A673 (cell line): ENCODE measurements at regions not wholly inside any gene's neighbourhood (a gene's known extent, or its start where the extent isn't known, plus 50 kb on each side); places are given as distances from the start of the nearest gene placed in this dataset.

Experiments used
- BruUV-seq: library from RNA; stranded (reverse); fragments of 400-500 nt; replicated peaks from 2 replicates; lab custom pipeline; 2021; lab: Mats Ljungman, UMichigan
- CTCF ChIA-PET: fragments of 300-600 bp; sonication (Branson Sonifier 250); formaldehyde crosslinking; loops from one replicate; lab custom pipeline; 2022; ENCODE audit warnings: antibody characterized with exemption; lab: Charles Lee
- POLR2A ChIA-PET: fragments of 300-600 bp; sonication (Branson Sonifier 250); formaldehyde crosslinking; loops from one replicate; lab custom pipeline; 2022; ENCODE audit warnings: antibody characterized with exemption; ENCODE audit not compliant: low non-redundant PET; lab: Charles Lee
- DNase-seq: peaks from one replicate; pipeline ENCODE4 v3.0.0-alpha.2; 2015; ENCODE audit warnings: low spot score
- H3K27ac ChIP-seq: fragments of 200-600 bp; sonication (generic); 2 replicates; pipeline ENCODE4 v1.5.1; 2016; ENCODE audit warnings: mixed run types, low read depth, mild to moderate bottlenecking, mixed read lengths, antibody characterized with exemption, low read length; ENCODE audit not compliant: poor library complexity, severe bottlenecking
- H3K27me3 ChIP-seq: fragments of 200-600 bp; sonication (generic); replicated peaks from 2 replicates; pipeline ENCODE4 v1.6.1; 2017; ENCODE audit warnings: mixed run types, low read depth, mild to moderate bottlenecking, mixed read lengths, antibody characterized with exemption, low read length; ENCODE audit not compliant: insufficient read depth, poor library complexity
- H3K36me3 ChIP-seq: fragments of 200-600 bp; sonication (generic); 2 replicates; pipeline ENCODE4 v1.6.1; 2016; ENCODE audit warnings: mixed run types, mild to moderate bottlenecking, mixed read lengths, antibody characterized with exemption, low read length; ENCODE audit not compliant: insufficient read depth, poor library complexity, severe bottlenecking
- H3K4me1 ChIP-seq: fragments of 200-600 bp; sonication (generic); 2 replicates; pipeline ENCODE4 v1.6.1; 2017; ENCODE audit warnings: mixed run types, mild to moderate bottlenecking, mixed read lengths, antibody characterized with exemption, low read length; ENCODE audit not compliant: insufficient read depth, poor library complexity, severe bottlenecking
- H3K4me3 ChIP-seq: fragments of 200-600 bp; sonication (generic); 2 replicates; pipeline ENCODE4 v1.5.1; 2016; ENCODE audit warnings: low read depth, mixed run types, mild to moderate bottlenecking, mixed read lengths, low read length; ENCODE audit not compliant: poor library complexity, severe bottlenecking
- H3K9me3 ChIP-seq: fragments of 200-600 bp; sonication (generic); 2 replicates; pipeline ENCODE4 v1.6.1; 2016; ENCODE audit warnings: mixed run types, low read depth, mild to moderate bottlenecking, mixed read lengths, antibody characterized with exemption, low read length; ENCODE audit not compliant: poor library complexity, severe bottlenecking
- EZH2 ChIP-seq: fragments of 200-600 bp; sonication (generic); IDR thresholded peaks from 2 replicates; pipeline ENCODE4 v1.6.1; 2017; ENCODE audit warnings: borderline replicate concordance, low read depth, mild to moderate bottlenecking, mixed read lengths, antibody characterized with exemption, low read length; ENCODE audit not compliant: poor library complexity, severe bottlenecking
- intact Hi-C: fragments of 100-400 bp; cut with micrococcal nuclease; formaldehyde crosslinking; loops from one replicate; pipeline ENCODE4 v1.10.0; 2022; ENCODE audit not compliant: unreplicated experiment
- TF ChIP-seq, protein P1 (sequence below): fragments of 300-800, 200-600 bp; sonication (generic); conservative IDR thresholded peaks from 2 replicates; pipeline ENCODE4 v1.5.1; 2017; ENCODE audit warnings: low read depth, mild to moderate bottlenecking, antibody characterized with exemption, low read length, moderate library complexity, mixed read lengths

DNA sequence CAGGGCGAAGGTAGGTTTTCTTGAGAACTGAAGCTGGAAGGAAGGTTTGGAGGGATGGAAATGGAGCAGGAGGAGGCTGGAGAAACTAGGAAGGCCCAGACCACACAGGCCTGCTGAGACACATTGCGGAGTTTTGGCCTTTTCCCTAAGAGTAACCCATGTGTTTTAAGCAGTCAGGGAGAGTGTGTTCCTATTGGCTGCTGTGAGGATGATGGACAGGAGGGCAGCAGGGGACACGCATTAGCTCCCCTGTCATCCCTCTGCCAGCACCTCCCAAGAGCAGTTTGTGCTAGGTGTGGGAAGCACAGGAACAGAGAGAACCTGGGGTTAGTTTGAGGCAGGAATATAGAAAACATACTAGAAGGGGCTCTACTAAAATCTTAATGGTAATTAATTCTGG lies 842.1 kb downstream of the TBC1D22A start:
- DNase-seq = no peak
- CTCF ChIA-PET = no interaction called here
- no peak for TF ChIP-seq EZH2
- TF ChIP-seq, protein P1, sequence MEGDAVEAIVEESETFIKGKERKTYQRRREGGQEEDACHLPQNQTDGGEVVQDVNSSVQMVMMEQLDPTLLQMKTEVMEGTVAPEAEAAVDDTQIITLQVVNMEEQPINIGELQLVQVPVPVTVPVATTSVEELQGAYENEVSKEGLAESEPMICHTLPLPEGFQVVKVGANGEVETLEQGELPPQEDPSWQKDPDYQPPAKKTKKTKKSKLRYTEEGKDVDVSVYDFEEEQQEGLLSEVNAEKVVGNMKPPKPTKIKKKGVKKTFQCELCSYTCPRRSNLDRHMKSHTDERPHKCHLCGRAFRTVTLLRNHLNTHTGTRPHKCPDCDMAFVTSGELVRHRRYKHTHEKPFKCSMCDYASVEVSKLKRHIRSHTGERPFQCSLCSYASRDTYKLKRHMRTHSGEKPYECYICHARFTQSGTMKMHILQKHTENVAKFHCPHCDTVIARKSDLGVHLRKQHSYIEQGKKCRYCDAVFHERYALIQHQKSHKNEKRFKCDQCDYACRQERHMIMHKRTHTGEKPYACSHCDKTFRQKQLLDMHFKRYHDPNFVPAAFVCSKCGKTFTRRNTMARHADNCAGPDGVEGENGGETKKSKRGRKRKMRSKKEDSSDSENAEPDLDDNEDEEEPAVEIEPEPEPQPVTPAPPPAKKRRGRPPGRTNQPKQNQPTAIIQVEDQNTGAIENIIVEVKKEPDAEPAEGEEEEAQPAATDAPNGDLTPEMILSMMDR = no peak
- H3K27me3 ChIP-seq = peaks cover 17% of the 10 kb centered on the region
- H3K4me1 ChIP-seq = no peaks in the 10 kb centered on the region
- POLR2A ChIA-PET = no interaction called here
- H3K36me3 ChIP-seq = no peaks in the 10 kb centered on the region
- intact Hi-C loops = no loop called here
- no peak overlapping the region for H3K27ac ChIP-seq
- H3K4me3 ChIP-seq = no peak overlapping the region
- H3K9me3 ChIP-seq = no peaks in the 10 kb centered on the region
- no TSS peak for BruUV-seq

DNA sequence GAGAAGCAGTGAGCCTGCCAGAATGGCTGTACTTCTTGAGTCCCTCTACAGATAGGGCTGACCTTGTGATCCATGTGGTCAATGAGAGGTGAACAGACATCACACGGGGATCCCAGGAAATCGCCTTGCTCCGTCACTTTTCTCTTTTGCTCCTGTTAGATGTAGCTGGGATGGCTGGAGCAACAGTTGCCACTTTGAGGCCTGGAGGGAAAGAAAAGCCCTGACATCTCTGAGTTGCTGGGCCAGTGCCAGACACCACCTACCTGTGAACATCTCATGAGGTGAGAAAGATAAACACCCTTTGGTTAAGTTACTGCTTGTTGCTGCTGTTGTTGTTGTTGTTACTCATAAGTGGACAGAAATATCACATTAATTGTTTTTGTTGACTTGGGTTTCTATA lies 840.3 kb downstream of the TBC1D22A start:
- intact Hi-C loops = no loop called here
- Histone ChIP-seq H3K4me3 (no peak overlapping the region), H3K4me1 (no peaks in the 10 kb centered on the region), H3K36me3 (no peaks in the 10 kb centered on the region), H3K27me3 (peaks cover 17% of the 10 kb centered on the region), H3K27ac (no peak overlapping the region), H3K9me3 (no peaks in the 10 kb centered on the region)
- ChIA-PET POLR2A (no interaction called here), CTCF (no interaction called here)
- DNase-seq = no peak
- no TSS peak for BruUV-seq
- TF ChIP-seq, protein P1 = no peak
- no peak for TF ChIP-seq EZH2

DNA sequence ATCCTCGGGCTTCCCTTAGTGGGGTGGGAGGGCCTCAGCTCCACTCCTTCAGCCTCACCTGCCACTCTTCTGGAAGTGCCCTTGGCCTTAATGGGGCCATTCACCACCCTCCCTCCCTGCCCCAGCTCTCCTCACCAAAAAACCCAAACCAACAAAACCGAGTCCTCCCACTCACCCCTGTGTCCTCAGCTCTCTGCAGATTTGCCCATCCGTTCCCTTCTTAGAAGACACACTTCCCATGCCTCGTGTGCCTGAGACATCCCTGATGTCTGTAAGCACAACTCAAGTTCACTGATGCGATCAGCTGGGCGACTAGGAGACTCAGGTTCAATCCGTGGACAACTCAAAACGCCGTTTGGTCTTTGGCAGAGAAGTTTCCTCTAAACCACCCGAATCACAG lies 839.2 kb downstream of the TBC1D22A start:
- no peak for TF ChIP-seq EZH2
- TF ChIP-seq, protein P1 = no peak
- Histone ChIP-seq H3K4me1 (no peaks in the 10 kb centered on the region), H3K4me3 (no peak overlapping the region), H3K27ac (no peak overlapping the region), H3K27me3 (peaks cover 15% of the 10 kb centered on the region), H3K36me3 (no peaks in the 10 kb centered on the region), H3K9me3 (no peaks in the 10 kb centered on the region)
- no peak for DNase-seq
- ChIA-PET POLR2A (no interaction called here), CTCF (no interaction called here)
- intact Hi-C loops = no loop called here
- BruUV-seq = no TSS peak
